SK-N-MC (cell line): ENCODE measurements at regions not wholly inside any gene's neighbourhood (a gene's known extent, or its start where the extent isn't known, plus 50 kb on each side); places are given as distances from the start of the nearest gene placed in this dataset.

Experiments used
- EZH2 ChIP-seq: fragments of 200-600 bp; sonication (generic); IDR thresholded peaks from one replicate; pipeline ENCODE4 v1.6.1; 2017; ENCODE audit warnings: antibody characterized with exemption
- POLR2AphosphoS5 ChIP-seq: IDR thresholded peaks from 2 replicates; pipeline ENCODE4 v1.6.1; 2012; ENCODE audit warnings: mild to moderate bottlenecking, low read depth, low read length, borderline replicate concordance

DNA sequence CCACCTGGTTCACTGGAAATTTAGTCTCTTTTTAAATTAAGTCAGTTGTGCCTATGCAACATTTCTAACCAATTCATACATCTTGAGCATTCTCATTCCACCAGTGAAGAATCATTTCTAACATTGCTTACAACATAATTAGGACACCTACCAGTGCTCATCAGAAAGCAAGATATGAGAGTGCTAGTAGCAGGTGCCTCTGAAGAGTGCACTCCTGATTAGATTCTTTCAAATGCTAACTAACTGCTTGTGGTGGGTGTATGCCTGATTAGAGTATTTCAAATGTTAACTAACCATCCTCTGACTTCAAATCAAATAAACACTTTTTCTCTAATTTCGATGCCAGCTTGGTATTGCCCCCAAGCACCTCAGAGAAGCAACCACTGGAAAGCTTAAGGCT, 124.3 kb upstream of the DNAJC10 start:
- TF ChIP-seq EZH2: no peak
- no peak for TF ChIP-seq POLR2AphosphoS5
